Putamen (tissue), 1 donor: ENCODE measurements at regions not wholly inside any gene's neighbourhood (a gene's known extent, or its start where the extent isn't known, plus 50 kb on each side); places are given as distances from the start of the nearest gene placed in this dataset.
"Not testable (repeated sequence)": the region's sequence is repeated elsewhere in the genome, so short reads cannot be mapped to it uniquely, and the experiment has no call there.

Experiments used
- DNase-seq: peaks from one replicate; pipeline ENCODE4 v3.0.0-alpha.2; 2016; ENCODE audit warnings: low spot score

DNA sequence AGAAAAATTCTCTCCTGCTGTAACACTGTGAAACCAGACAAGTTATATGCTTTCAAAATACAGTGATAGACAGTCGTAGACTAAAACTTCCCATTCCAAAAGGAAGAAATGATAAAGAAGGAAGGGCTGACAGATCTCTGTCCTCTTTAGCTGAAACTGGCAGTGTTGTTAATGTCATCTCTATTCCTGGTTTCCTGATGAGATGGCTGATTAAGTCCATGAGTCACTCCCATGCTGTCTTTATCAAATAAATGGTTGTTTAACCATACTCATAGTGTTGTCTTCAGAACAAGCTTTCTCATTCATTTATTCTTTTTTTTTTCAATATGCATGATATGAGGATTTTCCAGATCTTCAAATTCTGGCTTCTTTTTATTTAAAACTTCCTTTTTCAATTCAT is 952.2 kb upstream of the WWC1 start:
- no peak for DNase-seq

DNA sequence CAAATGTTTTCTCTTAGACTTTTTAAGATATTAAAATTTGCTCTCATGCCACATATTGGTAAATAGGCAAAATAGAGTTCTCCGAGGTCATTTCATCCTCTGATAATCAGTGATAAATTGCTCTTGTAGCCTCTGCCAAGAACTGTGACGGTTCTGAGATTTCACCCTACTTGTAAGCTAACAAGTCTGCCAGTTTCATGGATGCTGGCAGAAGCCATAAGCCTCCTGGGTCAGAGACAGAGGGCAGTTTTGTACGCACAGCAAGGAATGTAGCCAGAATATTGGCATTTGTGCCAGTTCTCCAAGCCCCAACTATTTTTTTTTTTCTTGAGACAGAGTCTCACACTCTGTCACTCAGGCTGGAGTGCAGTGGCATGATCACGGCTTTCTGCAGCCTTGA is 945.0 kb upstream of the WWC1 start:
- no peak for DNase-seq

DNA sequence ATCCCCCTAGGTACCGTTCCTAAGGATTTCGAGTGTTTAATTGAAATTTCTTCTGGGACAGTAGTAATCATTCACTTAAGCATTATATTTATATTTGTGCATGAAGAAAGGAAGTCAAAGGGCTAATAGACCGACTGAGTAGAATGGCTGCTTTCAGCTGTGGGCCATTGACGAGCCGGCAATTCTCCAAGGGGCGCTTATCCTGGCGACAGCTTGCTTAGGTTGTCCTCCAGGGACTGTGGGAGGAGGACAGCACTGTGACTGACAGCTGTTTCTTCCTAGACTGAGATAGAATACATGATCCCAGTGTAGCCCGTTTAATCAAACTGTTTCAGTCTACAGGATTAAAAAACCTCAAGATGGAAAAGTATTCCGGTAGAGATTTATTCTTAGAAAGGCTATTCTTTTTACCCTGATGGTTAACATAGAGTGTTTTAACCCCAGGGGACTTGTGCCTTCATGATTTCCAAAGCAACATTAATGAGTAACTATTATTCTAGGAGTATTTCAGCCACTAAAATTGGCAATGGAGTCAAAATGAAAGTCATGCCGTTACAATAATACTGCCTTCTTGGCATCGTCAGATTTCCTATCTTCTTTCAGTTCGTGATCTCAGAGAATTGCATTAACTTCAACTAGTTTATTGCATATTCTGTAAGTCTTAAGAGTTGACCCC is 943.1 kb upstream of the WWC1 start:
- DNase-seq = no peak

DNA sequence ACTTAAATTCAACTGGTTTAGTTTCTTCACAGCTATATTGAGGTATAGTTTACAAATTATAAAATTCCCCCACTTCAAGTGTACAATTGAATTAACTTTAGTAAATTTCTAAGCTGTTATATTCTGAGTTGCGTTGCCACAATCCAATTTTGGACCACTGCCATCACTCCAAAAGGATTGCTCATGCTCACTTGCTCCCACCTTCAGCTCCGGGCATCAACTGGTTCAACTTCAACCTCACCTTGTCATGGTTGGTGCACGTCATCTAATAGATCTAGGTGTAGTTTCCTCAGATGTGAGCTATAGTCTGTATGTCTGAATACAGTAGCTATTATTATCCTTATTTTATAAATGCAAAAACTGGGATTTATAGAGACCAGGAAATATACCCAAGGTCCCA is 942.5 kb upstream of the WWC1 start:
- no peak for DNase-seq

DNA sequence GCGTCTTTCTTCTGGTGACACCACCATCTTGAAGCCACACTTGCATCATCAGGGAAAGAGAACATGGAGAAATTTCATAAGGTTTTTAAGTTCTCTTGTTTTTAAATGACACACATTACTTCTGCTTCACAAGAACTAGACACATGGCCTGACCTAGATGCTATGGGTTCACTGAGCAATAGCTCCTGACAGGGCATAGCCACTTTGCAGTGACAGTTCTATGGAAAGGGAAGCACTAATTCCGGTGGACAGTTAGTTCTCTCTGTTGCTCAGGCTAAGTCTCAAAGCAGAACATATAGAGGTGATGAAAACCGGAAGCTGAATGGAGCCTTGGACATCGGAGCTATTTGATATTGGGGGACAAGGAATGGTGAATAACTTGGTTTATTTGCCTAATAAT is 940.1 kb upstream of the WWC1 start:
- no peak for DNase-seq

DNA sequence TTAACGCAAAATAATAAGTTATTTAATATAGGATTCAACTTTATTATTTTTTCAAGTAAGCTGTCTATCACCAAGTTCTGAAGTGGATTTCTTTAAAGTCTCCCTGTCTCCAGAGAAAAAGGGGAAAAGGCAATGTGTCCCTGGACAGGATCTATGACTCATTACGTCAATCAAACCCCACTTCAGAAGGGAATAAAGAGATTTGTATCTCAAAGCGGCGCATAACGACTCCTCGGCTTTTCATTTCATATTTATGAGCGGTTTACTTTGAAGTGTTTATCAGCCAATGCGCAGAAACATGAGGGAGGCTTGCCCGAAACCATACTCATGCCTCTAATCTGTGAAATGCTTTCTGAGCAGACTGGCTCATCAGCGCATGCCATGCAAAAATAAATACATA is 938.6 kb upstream of the WWC1 start:
- DNase-seq = no peak

DNA sequence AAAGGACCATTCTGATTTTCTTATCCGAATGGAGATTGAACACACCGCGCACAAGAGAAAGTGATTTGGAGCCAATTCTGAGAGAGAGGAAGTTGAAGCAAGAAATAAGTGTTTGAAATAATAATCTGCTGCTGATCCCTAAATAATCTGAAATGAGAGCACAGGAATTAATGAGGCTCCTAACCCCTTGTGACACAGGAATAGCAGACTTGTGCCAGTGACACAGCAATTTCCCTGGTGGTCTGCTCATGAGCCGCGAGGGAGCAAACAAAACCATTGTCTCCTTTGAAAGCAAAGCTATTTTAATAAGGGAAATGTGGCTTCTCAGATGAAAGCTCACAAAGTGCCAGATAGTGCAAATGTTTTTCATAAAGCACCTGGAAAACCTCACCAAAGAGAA is 936.1 kb upstream of the WWC1 start:
- no peak for DNase-seq

DNA sequence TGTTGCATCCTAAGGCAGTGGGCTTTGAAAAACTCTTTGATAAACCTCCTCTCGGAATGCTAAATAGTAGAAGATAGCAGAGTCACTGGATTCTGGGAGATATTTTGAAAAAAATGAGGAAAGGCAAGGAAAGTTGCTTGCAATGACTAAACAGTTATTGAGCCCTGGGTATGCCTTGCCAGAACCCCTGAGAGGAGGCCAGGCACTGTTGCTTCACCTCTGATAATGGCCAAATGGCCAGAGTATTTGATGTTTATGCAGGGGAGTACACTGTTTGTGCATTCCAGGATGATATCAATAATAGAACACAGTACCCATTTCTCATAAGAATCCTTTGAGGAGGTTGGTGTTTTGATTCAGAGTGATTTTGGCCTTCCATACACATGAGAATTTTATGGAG is 935.1 kb upstream of the WWC1 start:
- DNase-seq = no peak

DNA sequence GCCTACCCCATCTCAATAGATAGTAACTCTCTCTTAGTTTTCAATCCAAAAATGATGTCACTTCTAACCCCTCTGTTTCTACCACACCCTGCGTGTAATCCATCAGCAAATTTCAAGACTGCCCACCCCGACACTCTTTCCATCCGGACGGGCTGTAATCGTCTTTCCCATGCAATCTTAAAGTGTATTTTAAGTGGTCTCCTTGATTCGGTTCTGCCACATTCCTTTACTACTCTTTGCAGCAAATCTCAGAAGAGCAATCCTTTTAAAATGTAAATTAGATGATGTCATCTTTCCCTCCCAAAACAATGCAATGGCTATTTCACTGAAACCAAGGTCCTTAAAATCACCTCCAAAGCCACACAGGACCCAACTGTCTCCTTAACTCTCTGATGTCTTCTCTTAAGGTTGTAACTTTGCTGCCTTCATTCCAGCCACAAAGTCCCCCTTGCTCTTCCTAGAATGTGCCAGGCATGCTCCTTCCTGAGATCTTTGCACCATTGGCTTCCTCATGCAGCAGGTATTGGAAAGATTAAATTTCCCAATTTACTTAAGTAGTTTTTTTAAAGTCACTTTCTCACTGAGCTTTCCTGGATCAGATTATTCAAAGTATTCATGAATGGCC is 932.5 kb upstream of the WWC1 start:
- no peak for DNase-seq

DNA sequence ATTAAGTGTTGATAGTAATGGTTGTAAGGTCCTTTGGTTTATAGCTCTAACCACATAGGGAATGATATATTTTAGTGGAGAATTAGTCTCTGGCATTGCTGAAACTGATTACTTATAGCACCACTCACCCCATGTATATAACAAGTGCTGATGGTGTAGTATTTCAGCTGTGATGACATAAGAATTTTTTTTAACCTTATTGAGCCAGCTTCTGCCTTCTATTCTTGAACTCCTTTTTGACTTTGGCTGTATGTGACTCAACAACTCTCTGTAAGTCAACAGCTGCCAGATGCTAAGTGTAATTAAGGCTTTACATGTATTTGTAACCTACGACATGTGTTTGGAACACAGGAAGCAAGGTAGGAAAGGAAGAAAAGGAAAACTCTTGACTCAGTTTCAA is 929.6 kb upstream of the WWC1 start:
- no peak for DNase-seq

DNA sequence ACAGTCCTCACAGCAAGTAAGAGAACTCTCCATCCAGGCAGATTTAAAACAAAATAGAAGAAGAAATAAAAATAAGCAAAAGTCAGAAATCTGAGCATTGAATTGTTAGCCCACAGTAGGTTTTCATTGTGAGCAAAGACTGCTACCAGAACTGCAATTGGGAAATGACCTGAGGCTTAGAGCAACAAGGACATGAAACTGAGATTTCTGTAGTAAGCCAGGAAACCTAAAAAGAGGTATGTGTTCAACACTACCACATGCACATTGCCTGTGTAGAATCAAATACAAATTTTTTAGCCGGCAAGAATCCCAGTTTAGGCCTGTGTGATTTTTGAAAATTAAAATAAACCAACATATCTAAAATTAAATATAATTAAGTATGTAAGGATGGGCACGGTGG is 928.4 kb upstream of the WWC1 start:
- DNase-seq = no peak

DNA sequence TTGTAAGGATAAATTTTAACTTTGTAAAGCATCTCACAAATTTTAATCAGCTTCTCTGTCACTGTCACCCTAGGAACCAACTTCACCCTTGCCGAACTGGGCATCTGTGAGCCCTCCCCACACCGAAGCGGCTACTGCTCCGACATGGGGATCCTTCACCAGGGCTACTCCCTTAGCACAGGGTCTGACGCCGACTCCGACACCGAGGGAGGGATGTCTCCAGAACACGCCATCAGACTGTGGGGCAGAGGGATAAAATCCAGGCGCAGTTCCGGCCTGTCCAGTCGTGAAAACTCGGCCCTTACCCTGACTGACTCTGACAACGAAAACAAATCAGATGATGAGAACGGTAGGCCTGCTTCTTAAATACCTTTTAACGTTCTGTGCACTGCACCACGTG is 916.3 kb upstream of the WWC1 start:
- no peak for DNase-seq

DNA sequence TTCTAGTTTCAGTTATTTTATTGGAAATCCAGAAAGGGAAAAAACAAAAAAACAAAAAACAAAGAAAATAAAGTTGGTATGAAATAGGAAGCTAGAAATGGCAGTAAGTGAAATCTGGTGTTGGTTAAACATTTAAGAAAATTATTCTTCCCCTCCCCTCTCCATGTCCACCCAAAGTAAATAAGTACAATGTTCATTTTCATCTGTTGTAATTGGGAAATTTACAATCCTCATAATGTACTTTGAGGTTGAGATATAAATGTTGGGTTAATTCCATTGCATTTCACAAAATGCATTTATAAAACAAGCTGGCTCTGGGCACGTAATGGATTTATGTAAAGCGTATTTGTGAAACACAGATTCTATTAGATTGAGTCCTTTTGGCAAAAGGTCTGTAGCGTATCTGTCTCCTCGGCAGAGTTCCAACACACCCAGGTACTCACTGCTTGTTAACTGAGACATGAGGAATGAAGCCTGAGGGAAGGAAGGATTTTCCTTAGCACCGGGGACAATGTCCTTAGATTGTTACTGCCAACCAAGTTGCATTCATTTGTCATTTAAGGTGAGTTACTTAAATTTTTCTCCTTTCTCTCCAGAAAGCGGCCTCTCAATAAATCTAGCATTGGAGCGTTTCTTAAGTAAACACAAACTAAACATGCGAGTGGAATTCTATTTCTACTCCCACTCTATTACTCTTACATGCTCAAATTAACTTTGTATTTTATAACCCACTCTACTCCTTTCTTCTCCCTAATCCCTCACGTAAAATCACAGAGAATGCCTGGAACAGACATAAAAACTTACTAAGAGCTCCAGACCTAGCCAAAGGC is 912.3 kb upstream of the WWC1 start:
- no peak for DNase-seq

DNA sequence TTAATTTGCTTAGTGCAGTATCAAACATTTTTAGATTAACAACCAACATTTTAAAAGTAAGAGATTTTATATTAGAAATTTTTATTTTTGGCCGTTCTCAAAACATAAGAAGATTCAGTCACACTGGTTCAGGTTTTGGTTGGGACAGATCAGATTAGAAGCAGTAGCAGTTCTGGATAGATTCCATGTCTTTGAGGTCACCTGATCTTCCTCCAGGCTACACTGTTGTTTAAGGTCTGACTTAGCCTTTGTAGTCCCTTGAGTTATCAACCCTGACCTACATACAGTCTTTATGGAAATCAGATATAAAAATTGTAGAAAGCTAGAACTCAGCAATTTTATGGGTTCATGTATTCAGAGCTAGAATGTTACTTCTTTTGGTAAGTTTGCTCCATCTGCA is 910.0 kb upstream of the WWC1 start:
- no peak for DNase-seq

DNA sequence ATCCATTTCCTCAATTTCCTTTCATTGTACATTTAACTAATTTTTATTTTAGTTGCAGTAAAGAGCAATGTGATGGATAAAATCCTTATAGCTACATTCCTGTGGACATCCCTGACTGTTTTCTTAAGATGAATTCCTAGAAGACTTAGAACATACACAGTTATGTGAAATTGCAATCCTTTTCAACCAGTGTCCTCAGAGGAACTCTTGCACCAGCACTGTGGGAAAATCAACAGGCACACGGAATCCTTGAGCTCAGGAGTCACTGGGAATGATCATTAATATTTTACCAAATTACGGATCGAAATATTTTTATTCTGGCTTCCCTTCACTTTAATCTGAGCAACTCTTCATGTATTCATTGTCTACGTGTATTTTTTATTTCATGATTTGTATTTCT is 901.9 kb upstream of the WWC1 start:
- no peak for DNase-seq

DNA sequence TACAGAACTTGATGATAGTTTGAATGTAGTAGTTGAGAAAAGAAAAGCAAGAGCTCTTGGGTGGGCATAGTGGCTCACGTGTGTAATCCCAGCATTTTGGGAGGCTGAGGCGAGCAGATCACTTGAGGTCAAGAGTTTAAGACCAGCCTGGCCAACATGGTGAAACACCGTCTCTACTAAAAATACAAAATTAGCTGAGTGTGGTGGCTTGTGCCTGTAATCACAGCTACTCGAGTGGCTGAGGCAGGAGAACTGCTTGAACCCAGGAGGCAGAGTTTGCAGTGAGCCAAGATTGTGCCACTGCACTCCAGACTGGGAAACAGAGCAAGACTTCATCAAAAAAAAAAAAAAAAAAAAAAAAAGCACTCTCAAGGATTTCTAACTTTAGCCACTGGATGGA is 900.2 kb upstream of the WWC1 start:
- not testable (repeated sequence) for DNase-seq

DNA sequence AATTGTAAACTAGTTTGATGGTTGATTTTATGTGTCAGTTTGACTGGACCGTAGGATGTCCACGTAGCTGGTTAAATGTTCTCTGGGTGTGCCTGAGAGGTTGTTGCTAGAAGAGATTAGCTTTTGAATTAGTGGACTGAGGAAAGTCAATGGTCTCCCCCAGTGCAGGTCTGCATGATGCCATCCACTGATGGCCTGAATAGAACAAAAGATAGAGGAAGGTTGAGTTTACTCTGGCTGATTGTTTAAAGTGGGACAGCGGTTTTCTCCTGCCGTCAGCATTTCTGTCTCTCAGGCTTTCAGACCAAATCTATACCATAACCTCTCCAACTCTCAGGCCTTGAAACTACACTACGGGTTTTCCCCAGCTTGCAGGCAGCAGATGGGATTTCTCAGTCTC is 899.2 kb upstream of the WWC1 start:
- no peak for DNase-seq

DNA sequence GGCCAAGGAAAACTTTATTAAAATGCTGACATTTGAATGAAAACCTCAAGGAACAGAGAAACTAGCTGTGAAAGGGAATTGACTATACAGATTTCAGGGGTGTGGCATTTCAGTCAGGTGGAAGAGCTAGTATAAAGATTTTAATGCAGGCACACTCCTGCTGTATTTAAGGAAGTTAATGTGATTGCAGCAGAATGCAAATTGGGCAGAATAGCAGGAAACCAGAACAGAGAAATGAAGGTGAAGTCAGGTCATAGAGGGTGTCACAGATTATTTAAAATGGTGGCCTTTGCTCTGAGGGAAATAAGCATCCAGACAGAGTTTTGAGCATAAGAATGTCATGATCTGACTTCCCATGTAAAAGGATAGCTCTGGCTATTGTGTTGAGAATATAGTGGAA is 898.1 kb upstream of the WWC1 start:
- DNase-seq = no peak

DNA sequence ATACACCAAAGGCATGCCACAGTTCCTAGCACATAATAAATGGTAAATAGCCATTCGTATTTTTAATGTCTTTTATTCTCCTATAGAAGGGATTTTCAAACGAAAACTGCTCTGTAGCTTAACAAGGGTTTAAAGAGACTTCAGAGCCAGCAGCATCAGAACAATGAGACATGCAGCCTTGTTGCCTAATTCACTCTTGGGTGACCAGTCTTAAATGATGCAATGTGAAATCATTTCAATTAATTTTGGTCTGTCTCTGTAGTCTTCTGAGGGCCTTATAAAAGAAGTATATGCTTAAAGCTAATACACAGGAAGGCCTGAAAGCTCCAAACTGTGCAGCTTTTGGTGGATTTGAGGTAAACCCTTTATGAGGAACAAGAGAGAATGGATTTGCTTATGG is 888.8 kb upstream of the WWC1 start:
- no peak for DNase-seq

DNA sequence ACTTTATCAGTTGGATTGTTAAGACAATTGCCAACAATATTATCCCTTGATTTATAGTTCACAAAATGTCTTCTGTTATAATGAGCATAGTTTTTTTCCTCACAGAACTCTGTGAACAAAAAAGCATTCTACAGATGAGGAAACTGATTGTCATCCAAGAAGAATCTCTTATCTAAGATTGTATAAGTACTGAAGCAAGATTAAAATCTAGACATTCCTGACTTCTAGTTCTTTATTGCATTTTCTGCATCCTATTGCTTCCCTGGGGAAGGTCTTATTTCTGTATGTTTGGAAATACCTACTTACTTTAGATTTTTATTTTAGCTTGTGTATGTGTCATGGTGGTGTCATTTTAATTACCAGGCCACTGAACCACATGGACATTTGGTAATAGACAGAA is 884.9 kb upstream of the WWC1 start:
- DNase-seq = no peak

DNA sequence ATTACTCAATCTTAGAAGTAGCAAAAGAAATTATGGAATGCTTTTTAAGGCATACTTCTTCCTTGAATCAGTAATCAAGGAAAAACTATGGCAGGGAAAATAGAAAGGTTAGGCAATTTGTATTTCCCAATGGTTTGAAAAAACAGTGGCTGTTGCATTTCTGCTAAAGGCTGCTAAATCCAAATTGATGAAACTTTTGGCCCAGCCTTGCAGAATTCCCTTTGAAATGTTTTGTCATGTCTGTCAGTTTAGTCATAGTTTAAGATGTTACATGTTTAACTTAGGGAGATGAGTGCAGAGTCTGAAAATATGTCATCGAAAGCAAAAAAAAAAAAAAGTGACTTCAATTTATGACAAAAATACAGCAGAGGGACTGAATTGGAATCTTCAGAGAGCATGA is 878.9 kb upstream of the WWC1 start:
- no peak for DNase-seq

DNA sequence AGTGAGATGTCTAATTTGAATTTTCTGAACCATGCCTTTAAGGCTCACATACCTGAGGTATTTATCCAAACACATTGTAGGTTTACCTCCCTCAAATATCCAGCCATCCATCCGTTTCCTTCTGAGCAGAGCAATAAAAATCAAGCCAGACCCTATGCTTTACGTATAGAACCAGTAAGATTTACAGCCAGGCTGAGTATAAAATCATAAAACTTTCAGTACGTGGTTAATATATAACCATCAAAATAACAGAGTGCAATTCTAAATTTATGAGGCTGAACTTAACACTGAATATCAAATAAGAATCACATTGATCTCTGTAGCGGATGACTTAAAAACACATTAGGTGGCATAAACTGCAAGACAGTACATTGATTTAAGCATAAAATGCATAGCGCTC is 877.9 kb upstream of the WWC1 start:
- DNase-seq = no peak

DNA sequence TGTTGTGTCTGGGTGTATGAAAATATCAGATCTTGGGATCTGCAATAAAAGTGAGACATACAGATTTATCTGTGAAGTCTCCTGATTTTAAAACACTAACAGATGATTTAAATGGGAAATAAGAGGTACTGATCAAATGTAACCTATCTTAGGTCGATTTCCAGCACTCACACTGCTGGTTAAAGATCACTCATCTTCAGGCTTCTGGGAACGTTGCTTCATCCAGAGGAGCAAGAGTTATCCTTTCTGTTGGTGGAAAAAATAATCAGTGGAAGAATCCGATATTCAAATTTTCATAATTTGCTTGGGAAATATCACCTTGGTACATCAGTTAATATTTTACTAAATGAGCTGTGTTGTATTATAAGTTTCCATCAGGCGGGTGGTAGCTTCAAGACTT is 876.8 kb upstream of the WWC1 start:
- no peak for DNase-seq
